Neuronal stem cell (in vitro differentiated cells): ENCODE measurements at regions not wholly inside any gene's neighbourhood (a gene's known extent, or its start where the extent isn't known, plus 50 kb on each side); places are given as distances from the start of the nearest gene placed in this dataset.

ENCODE experiments used
- DNase-seq: peaks from one replicate; pipeline ENCODE4 v3.0.0-alpha.2; 2013; ENCODE audit warnings: low spot score
- H2AFZ ChIP-seq: one replicate; pipeline ENCODE4 v1.6.1; 2013; ENCODE audit warnings: mild to moderate bottlenecking, low read length, inconsistent platforms
- H2AK5ac ChIP-seq: 2 replicates; pipeline ENCODE4 v1.6.1; 2013; ENCODE audit warnings: low read depth, mild to moderate bottlenecking, inconsistent platforms, low read length, moderate library complexity, mixed read lengths
- H2BK120ac ChIP-seq: 2 replicates; pipeline ENCODE4 v1.6.1; 2013; ENCODE audit warnings: low read depth, mild to moderate bottlenecking, inconsistent platforms, low read length, moderate library complexity, mixed read lengths
- H2BK12ac ChIP-seq: one replicate; pipeline ENCODE4 v1.6.1; 2013; ENCODE audit warnings: low read length, inconsistent platforms
- H2BK15ac ChIP-seq: 2 replicates; pipeline ENCODE4 v1.6.1; 2013; ENCODE audit warnings: mild to moderate bottlenecking, low read length, inconsistent platforms, mixed read lengths
- H2BK5ac ChIP-seq: one replicate; pipeline ENCODE4 v1.6.1; 2013; ENCODE audit warnings: inconsistent platforms, mild to moderate bottlenecking, low read length, moderate library complexity
- H3K14ac ChIP-seq: one replicate; pipeline ENCODE4 v1.6.1; 2013; ENCODE audit warnings: low read length, inconsistent platforms
- H3K18ac ChIP-seq: 2 replicates; pipeline ENCODE4 v1.6.1; 2013; ENCODE audit warnings: low read length, inconsistent platforms
- H3K23ac ChIP-seq: 2 replicates; pipeline ENCODE4 v1.6.1; 2013; ENCODE audit warnings: low read depth, mild to moderate bottlenecking, mixed read lengths, low read length, inconsistent platforms; ENCODE audit not compliant: poor library complexity
- H3K27ac ChIP-seq: replicated peaks from 3 replicates; pipeline ENCODE4 v1.5.1; 2013; ENCODE audit warnings: low read length, inconsistent platforms
- H3K27me3 ChIP-seq, 3 experiments: 2 replicates each; pipeline ENCODE4 v1.6.1; 2013; ENCODE audit warnings: low read length in 3 of 3, mild to moderate bottlenecking in 2 of 3, inconsistent platforms in 1 of 3, low read depth in 1 of 3, mixed read lengths in 1 of 3, moderate library complexity in 1 of 3; ENCODE audit not compliant: control insufficient read depth in 3 of 3, insufficient read depth in 3 of 3
- H3K36me3 ChIP-seq, 2 donors: replicated peaks in 1 of 2; 2 replicates each; pipeline ENCODE4 v1.6.1; 2013; ENCODE audit warnings: low read length in 2 of 2; ENCODE audit not compliant: control insufficient read depth in 2 of 2, insufficient read depth in 2 of 2
- H3K4ac ChIP-seq: 2 replicates; pipeline ENCODE4 v1.6.1; 2013; ENCODE audit warnings: inconsistent platforms, mild to moderate bottlenecking, low read length, moderate library complexity
- H3K4me1 ChIP-seq, 2 donors: 1 replicate in 1 of 2; 2 replicates in 1 of 2; pipeline ENCODE4 v1.6.1; 2013; ENCODE audit warnings: low read length in 2 of 2, low read depth in 1 of 2; ENCODE audit not compliant: control insufficient read depth in 2 of 2, insufficient read depth in 1 of 2
- H3K4me2 ChIP-seq: one replicate; pipeline ENCODE4 v1.6.1; 2013; ENCODE audit warnings: mild to moderate bottlenecking, low read length, inconsistent platforms; ENCODE audit not compliant: insufficient read depth, poor library complexity, severe bottlenecking
- H3K4me3 ChIP-seq, 2 donors: 2 replicates each; pipeline ENCODE4 v1.5.1; 2013; ENCODE audit warnings: low read length in 2 of 2, mild to moderate bottlenecking in 2 of 2, inconsistent platforms in 1 of 2, moderate library complexity in 1 of 2
- H3K79me1 ChIP-seq: one replicate; pipeline ENCODE4 v1.6.1; 2013; ENCODE audit warnings: low read depth, mild to moderate bottlenecking, inconsistent platforms, low read length, moderate library complexity
- H3K9ac ChIP-seq: one replicate; pipeline ENCODE4 v1.6.1; 2013; ENCODE audit warnings: mild to moderate bottlenecking, low read depth, low read length, inconsistent platforms; ENCODE audit not compliant: poor library complexity
- H3K9me3 ChIP-seq, 2 donors: replicated peaks in 1 of 2; 2 replicates each; pipeline versions ENCODE3 to v1.6.1; 2013; ENCODE audit warnings: low read length in 2 of 2, mild to moderate bottlenecking in 2 of 2, inconsistent platforms in 1 of 2, low read depth in 1 of 2, mixed read lengths in 1 of 2, moderate library complexity in 1 of 2; ENCODE audit not compliant: control insufficient read depth in 2 of 2, insufficient read depth in 1 of 2
- H4K8ac ChIP-seq: one replicate; pipeline ENCODE4 v1.6.1; 2013; ENCODE audit warnings: low read depth, mild to moderate bottlenecking, inconsistent platforms, low read length, moderate library complexity
- H4K91ac ChIP-seq: one replicate; pipeline ENCODE4 v1.6.1; 2013; ENCODE audit warnings: low read length, low read depth, mild to moderate bottlenecking, inconsistent platforms; ENCODE audit not compliant: poor library complexity
- WGBS, 2 donors: extraction: QIAGEN DNeasy Blood & Tissue Kit; methylation state at CpG; one replicate each; pipeline ENCODE4 v1.1.7; 2013; ENCODE audit warnings: missing lambda C conversion rate in 2 of 2, mixed read lengths in 1 of 2; ENCODE audit not compliant: insufficient read length in 2 of 2, insufficient replicate concordance in 1 of 2; ENCODE audit errors: extremely low coverage in 2 of 2; 5-methylcytosine and 5-hydroxymethylcytosine counted together

- Histone ChIP-seq H2BK15ac (no peak overlapping the region), H3K4ac (no peak overlapping the region), H3K4me2 (no peak overlapping the region), H2BK120ac (no peak overlapping the region), H3K27me3 (peaks cover 0 to 8% (median 0%) of the 10 kb centered on the region in 3 experiments), H4K8ac (no peak overlapping the region), H2BK5ac (no peak overlapping the region), H3K4me1 (peaks cover 2 to 8% of the 10 kb centered on the region in 2 donors), H3K79me1 (no peaks in the 10 kb centered on the region), H3K9me3 (peaks cover 0 to 21% of the 10 kb centered on the region in 2 donors), H3K4me3 (no peak overlapping the region), H3K14ac (no peak overlapping the region), H3K23ac (no peak overlapping the region), H3K9ac (no peak overlapping the region), H3K27ac (no peak overlapping the region), H4K91ac (no peak overlapping the region), H2AFZ (no peak overlapping the region), H2AK5ac (no peak overlapping the region), H3K36me3 (no peaks in the 10 kb centered on the region), H2BK12ac (no peak overlapping the region), H3K18ac (no peak overlapping the region)
- no CpG with 5 or more reads among the region's 5 CpGs for whole genome bisulfite sequencing, 2 donors
- no peak for DNase-seq
Measured at GRCh38 chr13:44293374-44293773, 80.2 kb upstream of the SERP2 start.

- H2AFZ ChIP-seq, result no peak overlapping the region
- H3K4ac ChIP-seq, result no peak overlapping the region
- no peak overlapping the region for H2AK5ac ChIP-seq
- no peak overlapping the region for H2BK15ac ChIP-seq
- peaks cover 0 to 21% of the 10 kb centered on the region in 2 donors for H3K9me3 ChIP-seq
- no peak overlapping the region for H3K18ac ChIP-seq
- no peaks in the 10 kb centered on the region for H3K36me3 ChIP-seq
- no peak for DNase-seq
- H4K8ac ChIP-seq, result no peak overlapping the region
- H3K27me3 ChIP-seq, result peaks cover 0 to 5% (median 0%) of the 10 kb centered on the region in 3 experiments
- no peak overlapping the region for H2BK12ac ChIP-seq
- H3K9ac ChIP-seq, result no peak overlapping the region
- H3K4me1 ChIP-seq, result peaks cover 0 to 8% of the 10 kb centered on the region in 2 donors
- no CpG with 5 or more reads among the region's 3 CpGs for WGBS, 2 donors
- H3K27ac ChIP-seq, result no peak overlapping the region
- H2BK120ac ChIP-seq, result no peak overlapping the region
- H3K4me2 ChIP-seq, result no peak overlapping the region
- H3K79me1 ChIP-seq, result no peaks in the 10 kb centered on the region
- H4K91ac ChIP-seq, result no peak overlapping the region
- no peak overlapping the region for H3K23ac ChIP-seq
- H3K14ac ChIP-seq, result no peak overlapping the region
- no peak overlapping the region for H2BK5ac ChIP-seq
- H3K4me3 ChIP-seq, result no peak overlapping the region
Measured at GRCh38 chr13:44293908-44294735, 79.5 kb upstream of the SERP2 start.

GRCh38 chr13:44294876-44295275, 78.7 kb upstream of the SERP2 start:
- Histone ChIP-seq H3K27me3 (peaks cover 0 to 2% (median 0%) of the 10 kb centered on the region in 3 experiments), H3K4ac (no peak overlapping the region), H2AFZ (no peak overlapping the region), H3K4me3 (no peak overlapping the region), H3K79me1 (no peaks in the 10 kb centered on the region), H2BK15ac (no peak overlapping the region), H2AK5ac (no peak overlapping the region), H2BK12ac (no peak overlapping the region), H4K8ac (no peak overlapping the region), H3K23ac (no peak overlapping the region), H3K4me1 (peaks cover 0 to 8% of the 10 kb centered on the region in 2 donors), H3K9me3 (peaks cover 0 to 21% of the 10 kb centered on the region in 2 donors), H2BK5ac (no peak overlapping the region), H3K9ac (no peak overlapping the region), H3K36me3 (no peaks in the 10 kb centered on the region), H2BK120ac (no peak overlapping the region), H4K91ac (no peak overlapping the region), H3K4me2 (no peak overlapping the region), H3K27ac (no peak overlapping the region), H3K14ac (no peak overlapping the region), H3K18ac (no peak overlapping the region)
- no peak for DNase-seq
- WGBS, 2 donors, result no CpG with 5 or more reads among the region's 1 CpG

- H3K27ac ChIP-seq, result no peak overlapping the region
- no peak overlapping the region for H2BK12ac ChIP-seq
- no peak overlapping the region for H3K23ac ChIP-seq
- H3K4me2 ChIP-seq, result no peak overlapping the region
- H3K4me1 ChIP-seq, result peaks cover 0 to 8% of the 10 kb centered on the region in 2 donors
- peak overlapping the region; percentile 30 for H2AFZ ChIP-seq
- no peak overlapping the region for H3K14ac ChIP-seq
- H3K4ac ChIP-seq, result no peak overlapping the region
- no CpG with 5 or more reads among the region's 5 CpGs for WGBS, 2 donors
- H3K18ac ChIP-seq, result no peak overlapping the region
- DNase-seq, result no peak
- no peaks in the 10 kb centered on the region for H3K36me3 ChIP-seq
- no peak overlapping the region for H3K9ac ChIP-seq
- H3K9me3 ChIP-seq, result peaks cover 0 to 13% of the 10 kb centered on the region in 2 donors
- H4K91ac ChIP-seq, result no peak overlapping the region
- no peaks in the 10 kb centered on the region for H3K79me1 ChIP-seq
- H2BK5ac ChIP-seq, result no peak overlapping the region
- no peaks in the 10 kb centered on the region for H3K27me3 ChIP-seq
- H2AK5ac ChIP-seq, result no peak overlapping the region
- no peak overlapping the region for H2BK15ac ChIP-seq
- H3K4me3 ChIP-seq, result no peak overlapping the region
- H4K8ac ChIP-seq, result no peak overlapping the region
- H2BK120ac ChIP-seq, result no peak overlapping the region
Measured at GRCh38 chr13:44296856-44297255, 76.8 kb upstream of the SERP2 start.
